SK-N-SH (cell line): ENCODE measurements at regions not wholly inside any gene's neighbourhood (a gene's known extent, or its start where the extent isn't known, plus 50 kb on each side); places are given as distances from the start of the nearest gene placed in this dataset.

Source experiments
- CTCF ChIA-PET: fragments of 300-600, 350-600 bp; formaldehyde crosslinking; extraction: SDS; loops from one replicate; lab custom pipeline; 2021; lab: Yijun Ruan, JAX
- POLR2A ChIA-PET: fragments of 350-600 bp; sonication (Branson Sonifier 250); formaldehyde crosslinking; extraction: SDS; loops from one replicate; lab custom pipeline; 2020; ENCODE audit warnings: antibody characterized with exemption, inconsistent platforms; lab: Yijun Ruan, JAX
- DNase-seq: peaks from one replicate; pipeline ENCODE4 v3.0.0; 2012
- H2AFZ ChIP-seq: fragments of 200-600 bp; sonication (generic); 2 replicates; pipeline ENCODE4 v1.8.1; 2016; ENCODE audit warnings: antibody characterized with exemption, mild to moderate bottlenecking, low read depth
- H3F3A ChIP-seq: fragments of 200-600 bp; sonication (generic); replicated peaks from 2 replicates; pipeline ENCODE3; 2016; ENCODE audit warnings: antibody characterized with exemption, mild to moderate bottlenecking; ENCODE audit not compliant: insufficient read depth
- H3K27ac ChIP-seq, 2 experiments: fragments of 200-500 bp in 1 of 2; fragments of 200-600 bp in 1 of 2; sonication (Bioruptor generic) in 1 of 2; sonication (generic), shearing (Covaris generic) in 1 of 2; 2 replicates each; pipeline versions ENCODE4 v1.5.1 to v1.6.1; 2014 to 2016; ENCODE audit warnings: low read depth in 2 of 2, inconsistent platforms in 1 of 2, low read length in 1 of 2, mild to moderate bottlenecking in 1 of 2, mixed read lengths in 1 of 2
- H3K27me3 ChIP-seq: fragments of 200-600 bp; sonication (generic), shearing (Covaris generic); 2 replicates; pipeline ENCODE4 v1.6.1; 2016; ENCODE audit warnings: mixed run types; ENCODE audit not compliant: insufficient read depth
- H3K36me3 ChIP-seq, 2 experiments: fragments of 200-500 bp in 1 of 2; fragments of 200-600 bp in 1 of 2; sonication (Bioruptor generic) in 1 of 2; sonication (generic) in 1 of 2; replicated peaks in 1 of 2; 2 replicates each; pipeline versions ENCODE3 to v1.5.1; 2014 to 2016; ENCODE audit warnings: low read length in 1 of 2, mild to moderate bottlenecking in 1 of 2; ENCODE audit not compliant: insufficient read depth in 2 of 2, control insufficient read depth in 1 of 2
- H3K4me1 ChIP-seq, 2 experiments: fragments of 200-500 bp in 1 of 2; fragments of 200-600 bp in 1 of 2; sonication (Bioruptor generic) in 1 of 2; sonication (generic), shearing (Covaris generic) in 1 of 2; 2 replicates each; pipeline versions ENCODE4 v1.5.1 to v1.6.1; 2014 to 2016; ENCODE audit warnings: low read depth in 1 of 2, low read length in 1 of 2, mixed run types in 1 of 2; ENCODE audit not compliant: insufficient read depth in 2 of 2, control insufficient read depth in 1 of 2
- H3K4me2 ChIP-seq: fragments of 200-600 bp; sonication (generic), shearing (Covaris generic); 2 replicates; pipeline ENCODE4 v1.6.1; 2017; ENCODE audit warnings: mixed run types
- H3K4me3 ChIP-seq, 2 experiments: fragments of 200-500 bp in 1 of 2; fragments of 200-600 bp in 1 of 2; sonication (Bioruptor generic) in 1 of 2; sonication (generic), shearing (Covaris generic) in 1 of 2; 2 replicates each; pipeline versions ENCODE4 v1.5.1 to v1.8.1; 2014 to 2016; ENCODE audit warnings: low read depth in 2 of 2, inconsistent platforms in 1 of 2, low read length in 1 of 2, mild to moderate bottlenecking in 1 of 2, mixed read lengths in 1 of 2, moderate library complexity in 1 of 2
- H3K79me2 ChIP-seq: fragments of 200-600 bp; sonication (generic); 2 replicates; pipeline ENCODE4 v1.8.1; 2017; ENCODE audit warnings: mild to moderate bottlenecking; ENCODE audit not compliant: insufficient read depth
- H3K9ac ChIP-seq: fragments of 200-600 bp; sonication (generic); 2 replicates; pipeline ENCODE4 v1.6.1; 2017; ENCODE audit warnings: mixed run types
- H3K9me2 ChIP-seq: fragments of 200-600 bp; sonication (generic); 2 replicates; pipeline ENCODE4 v1.6.1; 2017; ENCODE audit warnings: mixed run types
- H3K9me3 ChIP-seq: fragments of 200-600 bp; sonication (generic); 2 replicates; pipeline ENCODE4 v1.6.1; 2017; ENCODE audit warnings: mixed run types, mild to moderate bottlenecking, moderate library complexity
- H4K20me1 ChIP-seq: fragments of 200-600 bp; sonication (generic); 2 replicates; pipeline ENCODE4 v1.6.1; 2017; ENCODE audit warnings: mild to moderate bottlenecking, mixed run types; ENCODE audit not compliant: insufficient read depth
- CHD2 ChIP-seq: fragments of 150-350 bp; IDR thresholded peaks from 2 replicates; pipeline ENCODE4 v1.6.1; 2018; ENCODE audit warnings: low read length; ENCODE audit not compliant: partially characterized antibody
- ELF1 ChIP-seq: IDR thresholded peaks from 2 replicates; pipeline ENCODE4 v1.4.0; 2012
- EP300 ChIP-seq, 2 experiments: IDR thresholded peaks; 2 replicates each; pipeline versions ENCODE4 v1.4.0 to v1.6.1; 2012; ENCODE audit warnings: borderline replicate concordance in 1 of 2, low read depth in 1 of 2, low read length in 1 of 2
- GABPA ChIP-seq: IDR thresholded peaks from 2 replicates; pipeline ENCODE4 v1.4.0; 2012; ENCODE audit warnings: low read depth, mild to moderate bottlenecking
- GATA2 ChIP-seq: sonication (generic); formaldehyde crosslinking; IDR thresholded peaks from 2 replicates; pipeline ENCODE4 v1.5.0; 2020; ENCODE audit warnings: mild to moderate bottlenecking, missing genetic modification reagents
- IRF3 ChIP-seq: fragments of 150-350 bp; IDR thresholded peaks from 2 replicates; pipeline ENCODE4 v1.6.1; 2016; ENCODE audit warnings: mild to moderate bottlenecking, low read depth, low read length
- MAX ChIP-seq: IDR thresholded peaks from 2 replicates; pipeline ENCODE4 v1.4.0; 2012; ENCODE audit warnings: low read depth
- MEF2A ChIP-seq: IDR thresholded peaks from 2 replicates; pipeline ENCODE4 v1.4.0; 2012; ENCODE audit warnings: low read depth, borderline replicate concordance
- NFIC ChIP-seq: IDR thresholded peaks from 2 replicates; pipeline ENCODE4 v1.4.0; 2012; ENCODE audit warnings: borderline replicate concordance
- SIN3A ChIP-seq: IDR thresholded peaks from 2 replicates; pipeline ENCODE4 v1.6.1; 2012; ENCODE audit warnings: low read depth, mild to moderate bottlenecking, low read length, moderate library complexity, borderline replicate concordance
- TCF12 ChIP-seq: IDR thresholded peaks from 2 replicates; pipeline ENCODE4 v1.4.0; 2012
- TEAD4 ChIP-seq: IDR thresholded peaks from 2 replicates; pipeline ENCODE4 v1.4.0; 2012; ENCODE audit warnings: mild to moderate bottlenecking, borderline replicate concordance; ENCODE audit not compliant: insufficient read depth
- USF1 ChIP-seq: IDR thresholded peaks from 2 replicates; pipeline ENCODE4 v1.4.0; 2012; ENCODE audit warnings: low read depth, borderline replicate concordance
- USF2 ChIP-seq: fragments of 150-350 bp; IDR thresholded peaks from 2 replicates; pipeline ENCODE4 v1.6.1; 2017; ENCODE audit warnings: antibody characterized with exemption, low read length, low read depth, borderline replicate concordance
- WGBS: methylation state at CpG from one replicate; pipeline ENCODE4 v1.1.6; 2017; ENCODE audit warnings: low lambda C conversion rate; 5-methylcytosine and 5-hydroxymethylcytosine counted together
- TF ChIP-seq, protein P1 (sequence below): IDR thresholded peaks from 2 replicates; pipeline ENCODE4 v1.4.0; 2012; ENCODE audit warnings: low read depth, borderline replicate concordance
- TF ChIP-seq, protein P2 (sequence below): IDR thresholded peaks from 2 replicates; pipeline ENCODE4 v1.6.1; 2012; ENCODE audit warnings: mild to moderate bottlenecking, low read depth, low read length, moderate library complexity

- Histone ChIP-seq H3K27ac (no peak overlapping the region), H2AFZ (no peak overlapping the region), H3K27me3 (no peaks in the 10 kb centered on the region), H3K4me3 (no peak overlapping the region), H3K4me1 (no peaks in the 10 kb centered on the region), H3K9ac (no peak overlapping the region), H3K36me3 (no peaks in the 10 kb centered on the region), H3F3A (no peaks in the 10 kb centered on the region), H3K4me2 (no peak overlapping the region), H4K20me1 (no peaks in the 10 kb centered on the region), H3K9me3 (no peaks in the 10 kb centered on the region), H3K9me2 (no peaks in the 10 kb centered on the region), H3K79me2 (no peaks in the 10 kb centered on the region)
- ChIA-PET POLR2A (no interaction called here), CTCF (no interaction called here)
- no peak for TF ChIP-seq SIN3A
- TF ChIP-seq ELF1, result no peak
- TF ChIP-seq TEAD4, result no peak
- no peak for TF ChIP-seq TCF12
- TF ChIP-seq USF2, result no peak
- TF ChIP-seq, protein P1, sequence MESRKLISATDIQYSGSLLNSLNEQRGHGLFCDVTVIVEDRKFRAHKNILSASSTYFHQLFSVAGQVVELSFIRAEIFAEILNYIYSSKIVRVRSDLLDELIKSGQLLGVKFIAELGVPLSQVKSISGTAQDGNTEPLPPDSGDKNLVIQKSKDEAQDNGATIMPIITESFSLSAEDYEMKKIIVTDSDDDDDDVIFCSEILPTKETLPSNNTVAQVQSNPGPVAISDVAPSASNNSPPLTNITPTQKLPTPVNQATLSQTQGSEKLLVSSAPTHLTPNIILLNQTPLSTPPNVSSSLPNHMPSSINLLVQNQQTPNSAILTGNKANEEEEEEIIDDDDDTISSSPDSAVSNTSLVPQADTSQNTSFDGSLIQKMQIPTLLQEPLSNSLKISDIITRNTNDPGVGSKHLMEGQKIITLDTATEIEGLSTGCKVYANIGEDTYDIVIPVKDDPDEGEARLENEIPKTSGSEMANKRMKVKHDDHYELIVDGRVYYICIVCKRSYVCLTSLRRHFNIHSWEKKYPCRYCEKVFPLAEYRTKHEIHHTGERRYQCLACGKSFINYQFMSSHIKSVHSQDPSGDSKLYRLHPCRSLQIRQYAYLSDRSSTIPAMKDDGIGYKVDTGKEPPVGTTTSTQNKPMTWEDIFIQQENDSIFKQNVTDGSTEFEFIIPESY, result no peak
- no peak for TF ChIP-seq NFIC
- no peak for TF ChIP-seq MAX
- TF ChIP-seq, protein P2, sequence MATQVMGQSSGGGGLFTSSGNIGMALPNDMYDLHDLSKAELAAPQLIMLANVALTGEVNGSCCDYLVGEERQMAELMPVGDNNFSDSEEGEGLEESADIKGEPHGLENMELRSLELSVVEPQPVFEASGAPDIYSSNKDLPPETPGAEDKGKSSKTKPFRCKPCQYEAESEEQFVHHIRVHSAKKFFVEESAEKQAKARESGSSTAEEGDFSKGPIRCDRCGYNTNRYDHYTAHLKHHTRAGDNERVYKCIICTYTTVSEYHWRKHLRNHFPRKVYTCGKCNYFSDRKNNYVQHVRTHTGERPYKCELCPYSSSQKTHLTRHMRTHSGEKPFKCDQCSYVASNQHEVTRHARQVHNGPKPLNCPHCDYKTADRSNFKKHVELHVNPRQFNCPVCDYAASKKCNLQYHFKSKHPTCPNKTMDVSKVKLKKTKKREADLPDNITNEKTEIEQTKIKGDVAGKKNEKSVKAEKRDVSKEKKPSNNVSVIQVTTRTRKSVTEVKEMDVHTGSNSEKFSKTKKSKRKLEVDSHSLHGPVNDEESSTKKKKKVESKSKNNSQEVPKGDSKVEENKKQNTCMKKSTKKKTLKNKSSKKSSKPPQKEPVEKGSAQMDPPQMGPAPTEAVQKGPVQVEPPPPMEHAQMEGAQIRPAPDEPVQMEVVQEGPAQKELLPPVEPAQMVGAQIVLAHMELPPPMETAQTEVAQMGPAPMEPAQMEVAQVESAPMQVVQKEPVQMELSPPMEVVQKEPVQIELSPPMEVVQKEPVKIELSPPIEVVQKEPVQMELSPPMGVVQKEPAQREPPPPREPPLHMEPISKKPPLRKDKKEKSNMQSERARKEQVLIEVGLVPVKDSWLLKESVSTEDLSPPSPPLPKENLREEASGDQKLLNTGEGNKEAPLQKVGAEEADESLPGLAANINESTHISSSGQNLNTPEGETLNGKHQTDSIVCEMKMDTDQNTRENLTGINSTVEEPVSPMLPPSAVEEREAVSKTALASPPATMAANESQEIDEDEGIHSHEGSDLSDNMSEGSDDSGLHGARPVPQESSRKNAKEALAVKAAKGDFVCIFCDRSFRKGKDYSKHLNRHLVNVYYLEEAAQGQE, result no peak
- TF ChIP-seq IRF3, result no peak
- TF ChIP-seq MEF2A, result no peak
- TF ChIP-seq CHD2, result no peak
- TF ChIP-seq GATA2, result no peak
- TF ChIP-seq GABPA, result no peak
- TF ChIP-seq EP300 (IDR thresholded peaks at IDR 0.05; ENCODE audit: borderline replicate concordance in 1 of 2, low read depth in 1 of 2, low read length in 1 of 2), result no peak
- no peak for TF ChIP-seq USF1
- DNase-seq, result no peak
- WGBS, result 28% methylated on average over 4 of the region's 4 CpGs
Measured at GRCh38 chrX:10841579-10841978, 221.2 kb upstream of the MID1 start.
